Peyer's patch (tissue), 4 donors: ENCODE measurements at regions not wholly inside any gene's neighbourhood (a gene's known extent, or its start where the extent isn't known, plus 50 kb on each side); places are given as distances from the start of the nearest gene placed in this dataset.

Experiments used
- DNase-seq, 3 donors: peaks; one replicate each; pipeline ENCODE4 v3.0.0-alpha.2; 2017 to 2019
- H3K27ac ChIP-seq, 4 donors: fragments of 200-600 bp; sonication (generic); one replicate each; pipeline ENCODE4 v1.5.1; 2016 to 2019
- H3K27me3 ChIP-seq, 2 donors: fragments of 200-600 bp; sonication (generic); one replicate each; pipeline ENCODE4 v1.5.1; 2019
- H3K36me3 ChIP-seq, 3 donors: fragments of 200-600 bp; sonication (generic); one replicate each; pipeline ENCODE4 v1.5.1; 2016 to 2019
- H3K4me1 ChIP-seq, 4 donors: fragments of 200-600 bp; sonication (generic); one replicate each; pipeline ENCODE4 v1.5.1; 2016 to 2019
- H3K4me3 ChIP-seq, 4 donors: fragments of 200-600 bp; sonication (generic); 1 replicate in 3 of 4; 2 replicates in 1 of 4; pipeline ENCODE4 v1.5.1; 2016 to 2019; ENCODE audit warnings: mild to moderate bottlenecking in 1 of 4
- H3K9me3 ChIP-seq, 4 donors: fragments of 200-600 bp; sonication (generic); one replicate each; pipeline ENCODE4 v1.5.1; 2016 to 2019; ENCODE audit warnings: mild to moderate bottlenecking in 1 of 4
- POLR2A ChIP-seq, 2 donors: fragments of 450-650 bp; IDR thresholded peaks; one replicate each; pipeline ENCODE4 v1.5.1; 2017; ENCODE audit warnings: antibody characterized with exemption in 2 of 2, mild to moderate bottlenecking in 2 of 2, moderate library complexity in 2 of 2
- TF ChIP-seq, protein P1 (sequence below), 6 experiments: fragments of 450-650 bp in 4 of 6; fragments of 200-600 bp in 2 of 6; sonication (generic) in 1 of 6; IDR thresholded peaks; one replicate each; pipeline ENCODE4 v1.5.1; 2017 to 2019; ENCODE audit warnings: antibody characterized with exemption in 6 of 6, mild to moderate bottlenecking in 3 of 6, moderate library complexity in 1 of 6

GRCh38 chr2:193349642-193350041, 1154.9 kb upstream of the TMEFF2 start:
- Histone ChIP-seq H3K27ac (no peak overlapping the region), H3K4me3 (no peak overlapping the region), H3K36me3 (no peaks in the 10 kb centered on the region), H3K9me3 (no peaks in the 10 kb centered on the region), H3K4me1 (no peaks in the 10 kb centered on the region), H3K27me3 (no peaks in the 10 kb centered on the region)
- DNase-seq = no peak
- TF ChIP-seq, protein P1, sequence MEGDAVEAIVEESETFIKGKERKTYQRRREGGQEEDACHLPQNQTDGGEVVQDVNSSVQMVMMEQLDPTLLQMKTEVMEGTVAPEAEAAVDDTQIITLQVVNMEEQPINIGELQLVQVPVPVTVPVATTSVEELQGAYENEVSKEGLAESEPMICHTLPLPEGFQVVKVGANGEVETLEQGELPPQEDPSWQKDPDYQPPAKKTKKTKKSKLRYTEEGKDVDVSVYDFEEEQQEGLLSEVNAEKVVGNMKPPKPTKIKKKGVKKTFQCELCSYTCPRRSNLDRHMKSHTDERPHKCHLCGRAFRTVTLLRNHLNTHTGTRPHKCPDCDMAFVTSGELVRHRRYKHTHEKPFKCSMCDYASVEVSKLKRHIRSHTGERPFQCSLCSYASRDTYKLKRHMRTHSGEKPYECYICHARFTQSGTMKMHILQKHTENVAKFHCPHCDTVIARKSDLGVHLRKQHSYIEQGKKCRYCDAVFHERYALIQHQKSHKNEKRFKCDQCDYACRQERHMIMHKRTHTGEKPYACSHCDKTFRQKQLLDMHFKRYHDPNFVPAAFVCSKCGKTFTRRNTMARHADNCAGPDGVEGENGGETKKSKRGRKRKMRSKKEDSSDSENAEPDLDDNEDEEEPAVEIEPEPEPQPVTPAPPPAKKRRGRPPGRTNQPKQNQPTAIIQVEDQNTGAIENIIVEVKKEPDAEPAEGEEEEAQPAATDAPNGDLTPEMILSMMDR (IDR thresholded peaks at IDR 0.05) = no peak
- TF ChIP-seq POLR2A (IDR thresholded peaks at IDR 0.05) = no peak

- H3K36me3 ChIP-seq = no peaks in the 10 kb centered on the region
- H3K4me3 ChIP-seq = peak overlapping the region in 2 of 4 donors; percentile 37 to 43
- H3K27me3 ChIP-seq = no peaks in the 10 kb centered on the region
- DNase-seq = no peak
- H3K27ac ChIP-seq = no peak overlapping the region
- no peaks in the 10 kb centered on the region for H3K4me1 ChIP-seq
- H3K9me3 ChIP-seq = no peaks in the 10 kb centered on the region
- no peak for TF ChIP-seq POLR2A (IDR thresholded peaks at IDR 0.05)
- TF ChIP-seq, protein P1 (IDR thresholded peaks at IDR 0.05) = no peak
Measured at GRCh38 chr2:193348055-193348454, 1153.3 kb upstream of the TMEFF2 start.

- H3K36me3 ChIP-seq = no peaks in the 10 kb centered on the region
- H3K27me3 ChIP-seq = no peaks in the 10 kb centered on the region
- no peak overlapping the region for H3K4me3 ChIP-seq
- TF ChIP-seq, protein P1 (IDR thresholded peaks at IDR 0.05) = no peak
- no peak for TF ChIP-seq POLR2A (IDR thresholded peaks at IDR 0.05)
- H3K4me1 ChIP-seq = no peaks in the 10 kb centered on the region
- DNase-seq = no peak
- no peaks in the 10 kb centered on the region for H3K9me3 ChIP-seq
- no peak overlapping the region for H3K27ac ChIP-seq
Measured at GRCh38 chr2:193336781-193337180, 1142.0 kb upstream of the TMEFF2 start.

- no peaks in the 10 kb centered on the region for H3K9me3 ChIP-seq
- TF ChIP-seq POLR2A (IDR thresholded peaks at IDR 0.05) = no peak
- TF ChIP-seq, protein P1 (IDR thresholded peaks at IDR 0.05) = no peak
- no peak overlapping the region for H3K4me3 ChIP-seq
- H3K4me1 ChIP-seq = no peaks in the 10 kb centered on the region
- H3K36me3 ChIP-seq = no peaks in the 10 kb centered on the region
- H3K27me3 ChIP-seq = no peaks in the 10 kb centered on the region
- no peak overlapping the region for H3K27ac ChIP-seq
- no peak for DNase-seq
Measured at GRCh38 chr2:193334401-193334800, 1139.7 kb upstream of the TMEFF2 start.

DNA sequence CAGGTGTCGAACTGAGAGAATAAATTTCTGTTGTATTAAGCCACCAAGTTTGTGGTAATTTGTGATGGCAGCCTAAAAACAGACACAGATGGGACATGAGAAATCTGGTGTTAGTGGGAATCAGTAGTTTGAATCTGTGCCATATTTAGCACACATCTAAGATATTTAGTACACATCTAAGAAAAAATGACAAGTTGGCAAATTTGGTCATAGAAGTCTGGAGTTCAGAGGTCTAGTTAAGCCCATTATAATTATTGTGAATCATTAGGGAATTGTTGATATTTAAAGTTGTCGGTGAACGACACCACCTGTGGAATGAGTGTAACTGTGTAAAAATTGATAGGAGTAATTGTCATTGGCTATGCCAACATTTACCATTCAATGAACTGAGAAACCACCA, 1138.8 kb upstream of the TMEFF2 start:
- H3K36me3 ChIP-seq = no peaks in the 10 kb centered on the region
- H3K27me3 ChIP-seq = no peaks in the 10 kb centered on the region
- no peak overlapping the region for H3K27ac ChIP-seq
- no peaks in the 10 kb centered on the region for H3K9me3 ChIP-seq
- H3K4me3 ChIP-seq = no peak overlapping the region
- DNase-seq = no peak
- no peaks in the 10 kb centered on the region for H3K4me1 ChIP-seq
- TF ChIP-seq, protein P1 (IDR thresholded peaks at IDR 0.05) = no peak
- TF ChIP-seq POLR2A (IDR thresholded peaks at IDR 0.05) = no peak

- TF ChIP-seq POLR2A (IDR thresholded peaks at IDR 0.05) = no peak
- TF ChIP-seq, protein P1 (IDR thresholded peaks at IDR 0.05) = no peak
- Histone ChIP-seq H3K27me3 (no peaks in the 10 kb centered on the region), H3K4me3 (no peak overlapping the region), H3K36me3 (no peaks in the 10 kb centered on the region), H3K27ac (no peak overlapping the region), H3K4me1 (no peaks in the 10 kb centered on the region), H3K9me3 (no peaks in the 10 kb centered on the region)
- no peak for DNase-seq
Measured at GRCh38 chr2:193332941-193333340, 1138.2 kb upstream of the TMEFF2 start.
